ENCODE measurements at regions not wholly inside any gene's neighbourhood (a gene's known extent, or its start where the extent isn't known, plus 50 kb on each side); places are given as distances from the start of the nearest gene placed in this dataset.
A peak's percentile ranks its signal among the peaks of the same experiment; 100 is the strongest.
"Not testable (repeated sequence)": the region's sequence is repeated elsewhere in the genome, so short reads cannot be mapped to it uniquely, and the experiment has no call there.

DNA sequence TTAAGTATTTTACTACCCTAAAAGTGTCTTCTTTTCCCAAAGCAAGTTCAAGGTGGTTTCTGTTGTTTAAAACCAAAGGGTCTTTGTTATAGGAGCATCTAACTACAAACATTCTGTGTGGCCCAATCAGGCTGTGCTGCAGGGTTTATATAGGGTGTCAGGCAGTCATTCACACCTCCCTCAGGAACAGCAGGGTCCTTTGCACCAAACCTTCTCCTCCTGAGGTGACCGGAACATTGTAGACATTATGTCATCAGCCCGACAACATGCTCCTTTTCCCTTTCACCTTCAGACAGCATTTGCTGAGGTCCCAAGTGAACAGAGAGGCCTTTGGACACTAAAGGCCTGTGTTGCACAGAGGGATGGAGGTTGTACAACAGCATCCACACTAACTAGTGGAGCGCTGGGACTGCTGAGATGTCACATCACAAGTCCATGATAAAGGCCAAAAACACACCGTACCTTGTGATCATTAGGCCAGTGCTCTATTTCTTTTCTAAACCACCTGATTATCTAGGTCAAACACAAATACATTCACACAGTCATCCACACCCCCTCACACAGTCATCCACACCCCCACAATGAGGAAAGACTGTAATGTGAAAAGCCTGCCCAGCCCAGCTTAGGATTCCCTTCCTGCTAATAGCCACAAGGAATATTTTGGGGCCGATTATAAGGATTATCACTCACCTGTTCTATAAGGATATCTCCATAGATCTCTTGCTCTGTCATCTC is 123.8 kb upstream of the VLDLR start:
- DNase-seq, result no peak
- Histone ChIP-seq H3K4me1 (peaks cover 15% of the 10 kb centered on the region), H3K27ac (no peak overlapping the region), H3K27me3 (no peaks in the 10 kb centered on the region), H3K36me3 (no peaks in the 10 kb centered on the region), H3K9me3 (replicated peaks) (0 out of 2 replicates have a peak, but pooled peaks cover 3% of the 10 kb centered on the region), H3K4me3 (no peak overlapping the region)

- no peaks in the 10 kb centered on the region for H3K27me3 ChIP-seq
- no peak for DNase-seq
- H3K36me3 ChIP-seq, result no peaks in the 10 kb centered on the region
Observed at GRCh38 chr9:2502210-2502609, 119.4 kb upstream of the VLDLR start.

GRCh38 chr9:2502760-2503159 is 118.8 kb upstream of the VLDLR start:
- H3K4me1 ChIP-seq, result no peaks in the 10 kb centered on the region
- H3K27ac ChIP-seq, result no peak overlapping the region
- no peaks in the 10 kb centered on the region for H3K27me3 ChIP-seq
- no peaks in the 10 kb centered on the region for H3K36me3 ChIP-seq
- no peak overlapping the region for H3K4me3 ChIP-seq
- DNase-seq, result no peak
- H3K9me3 ChIP-seq (replicated peaks), result no peaks in the 10 kb centered on the region

More at GRCh38 chr9:2502210-2502609, 119.4 kb upstream of the VLDLR start:
- H3K27ac ChIP-seq, result no peak overlapping the region
- no peaks in the 10 kb centered on the region for H3K4me1 ChIP-seq
- H3K9me3 ChIP-seq (replicated peaks), result no peaks in the 10 kb centered on the region
- no peak overlapping the region for H3K4me3 ChIP-seq

DNA sequence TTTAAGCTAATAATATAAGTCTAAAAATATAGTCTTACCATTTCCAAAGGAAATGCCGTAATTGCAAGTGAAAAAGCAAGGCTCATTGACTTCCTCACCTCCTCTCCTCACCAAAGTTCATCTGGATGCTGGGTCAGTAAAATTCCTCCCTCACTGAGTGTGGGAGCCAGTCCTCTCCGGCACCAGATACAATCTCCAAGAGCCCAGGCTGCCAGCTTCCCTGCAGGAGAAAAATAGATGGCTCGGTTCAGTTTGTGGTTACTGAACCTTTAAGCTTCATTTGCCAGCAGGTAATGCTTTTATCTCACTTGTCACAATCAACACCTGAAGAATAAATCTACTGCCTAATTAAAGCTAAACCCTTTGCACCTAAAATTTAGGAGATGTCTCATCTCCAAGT is 115.3 kb upstream of the VLDLR start:
- no peaks in the 10 kb centered on the region for H3K27me3 ChIP-seq
- no peaks in the 10 kb centered on the region for H3K4me1 ChIP-seq
- no peak for DNase-seq
- no peak overlapping the region for H3K4me3 ChIP-seq
- no peaks in the 10 kb centered on the region for H3K9me3 ChIP-seq (replicated peaks)
- H3K36me3 ChIP-seq, result no peaks in the 10 kb centered on the region
- H3K27ac ChIP-seq, result no peak overlapping the region

DNA sequence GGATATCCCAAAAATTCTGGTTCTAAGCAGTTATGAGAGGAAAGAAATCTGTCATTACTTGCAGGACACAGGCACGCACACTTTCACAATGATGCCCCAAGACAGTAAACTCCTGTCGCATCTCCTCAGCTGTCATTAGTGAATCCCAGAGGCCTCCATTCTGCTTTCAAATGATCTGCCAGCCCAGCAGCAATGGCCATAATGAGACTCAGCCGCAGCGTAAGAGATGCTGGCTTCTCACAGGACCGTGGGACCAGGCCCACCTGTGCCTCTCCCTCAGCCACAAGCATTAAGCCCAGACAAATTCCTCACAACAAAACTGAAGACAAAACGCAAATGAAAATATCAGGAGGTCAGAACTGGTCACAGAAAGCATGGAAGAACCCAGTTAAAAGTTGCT is 98.0 kb upstream of the VLDLR start:
- Histone ChIP-seq H3K4me3 (no peak overlapping the region), H3K36me3 (no peaks in the 10 kb centered on the region), H3K27me3 (no peaks in the 10 kb centered on the region), H3K4me1 (peaks cover 24% of the 10 kb centered on the region), H3K27ac (peak overlapping the region; percentile 73), H3K9me3 (replicated peaks) (no peaks in the 10 kb centered on the region; the same call in 1 of the 2 replicates)
- DNase-seq, result peak; percentile 67 to 78

- peak; percentile 47 to 68 for DNase-seq
- Histone ChIP-seq H3K27me3 (no peaks in the 10 kb centered on the region), H3K4me1 (peaks cover 24% of the 10 kb centered on the region), H3K4me3 (no peak overlapping the region), H3K27ac (no peak overlapping the region), H3K36me3 (no peaks in the 10 kb centered on the region), H3K9me3 (replicated peaks) (no peaks in the 10 kb centered on the region; the same call in 1 of the 2 replicates)
Observed at GRCh38 chr9:2524601-2525000, 97.0 kb upstream of the VLDLR start.

- no peaks in the 10 kb centered on the region for H3K9me3 ChIP-seq (replicated peaks)
- no peaks in the 10 kb centered on the region for H3K27me3 ChIP-seq
- H3K4me1 ChIP-seq, result peaks cover 24% of the 10 kb centered on the region
- no peak overlapping the region for H3K27ac ChIP-seq
- H3K4me3 ChIP-seq, result no peak overlapping the region
- no peaks in the 10 kb centered on the region for H3K36me3 ChIP-seq
- no peak for DNase-seq
Observed at GRCh38 chr9:2525147-2525546, 96.4 kb upstream of the VLDLR start.

DNA sequence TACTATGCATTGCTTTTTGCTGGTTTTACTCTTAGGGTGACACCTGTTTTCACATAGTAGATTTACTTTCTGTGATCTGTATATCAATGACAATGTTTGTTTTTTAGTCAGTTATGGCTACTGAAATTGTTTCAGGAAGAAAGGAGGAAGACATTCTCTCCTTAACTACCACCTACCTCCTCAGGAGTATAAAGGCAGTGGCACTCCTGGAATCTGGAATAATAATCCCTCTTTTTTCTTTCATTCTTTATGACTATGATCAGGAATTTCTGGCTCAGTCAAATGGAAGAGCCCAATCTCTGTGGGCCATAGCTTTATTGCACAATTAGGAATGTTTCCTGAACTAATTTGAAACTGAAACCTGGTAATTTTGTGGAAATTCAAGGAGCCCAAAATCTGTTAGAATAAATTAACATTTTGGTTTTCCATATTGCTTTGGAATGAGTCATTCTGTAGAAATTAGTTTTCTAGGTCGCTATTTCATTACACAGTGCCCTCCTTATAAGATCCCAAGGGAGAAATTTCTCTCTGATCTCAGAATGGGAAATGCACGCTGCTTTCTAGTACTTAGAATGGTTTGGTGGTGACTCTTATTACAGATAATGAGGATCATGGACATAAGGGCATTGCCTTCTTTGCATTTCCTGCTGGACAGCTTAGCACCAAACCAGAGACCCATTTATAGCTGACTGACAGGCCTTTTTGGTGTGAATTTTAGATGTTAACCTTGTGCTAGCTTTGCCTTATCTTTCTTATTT is 95.3 kb upstream of the VLDLR start:
- Histone ChIP-seq H3K4me3 (no peak overlapping the region), H3K27me3 (no peaks in the 10 kb centered on the region), H3K4me1 (peaks cover 24% of the 10 kb centered on the region), H3K36me3 (no peaks in the 10 kb centered on the region), H3K9me3 (replicated peaks) (no peaks in the 10 kb centered on the region), H3K27ac (no peak overlapping the region)
- peak in 1 of 2 experiments; percentile 16 for DNase-seq

DNA sequence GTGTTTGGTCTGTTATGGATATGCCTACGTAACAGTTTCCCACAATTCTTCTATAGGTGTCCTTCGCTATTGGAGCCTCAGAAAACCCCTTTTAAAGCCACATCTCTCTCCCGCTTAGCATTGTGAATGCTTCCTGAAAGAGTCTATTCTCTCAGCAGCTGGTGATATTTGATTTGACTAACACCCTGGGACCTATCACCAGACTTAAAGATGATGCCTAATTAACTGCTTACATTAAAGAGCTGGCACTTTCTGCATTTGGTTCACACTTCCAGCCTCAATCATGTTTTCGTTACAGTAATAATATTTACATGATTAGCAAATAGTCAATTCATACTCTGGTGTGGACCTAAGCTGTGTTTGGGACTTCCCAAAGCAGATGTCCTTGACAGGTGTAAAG is 90.1 kb upstream of the VLDLR start:
- Histone ChIP-seq H3K9me3 (replicated peaks) (no peaks in the 10 kb centered on the region), H3K27me3 (no peaks in the 10 kb centered on the region), H3K4me1 (peaks cover 5% of the 10 kb centered on the region), H3K27ac (no peak overlapping the region), H3K4me3 (no peak overlapping the region), H3K36me3 (no peaks in the 10 kb centered on the region)
- DNase-seq, result no peak

DNA sequence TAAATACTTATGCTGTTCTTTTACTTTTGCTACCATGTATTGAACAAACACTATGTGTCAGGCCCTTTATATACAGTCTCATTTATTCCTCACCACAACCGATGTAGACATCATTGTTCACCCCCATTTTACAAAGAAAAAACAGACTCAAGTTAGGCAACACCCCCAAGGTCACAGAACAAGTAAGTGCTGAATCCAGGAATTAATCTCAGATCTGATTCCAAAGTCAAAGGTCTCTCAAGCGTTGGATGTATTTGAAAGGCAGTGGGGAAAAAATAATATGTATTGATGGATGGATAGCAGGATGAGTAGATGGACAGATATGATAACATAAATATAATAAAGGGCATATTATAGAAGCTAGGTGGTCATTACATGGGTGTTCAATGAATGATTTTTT is 85.1 kb upstream of the VLDLR start:
- Histone ChIP-seq H3K27me3 (no peaks in the 10 kb centered on the region), H3K4me1 (no peaks in the 10 kb centered on the region), H3K27ac (no peak overlapping the region), H3K36me3 (no peaks in the 10 kb centered on the region), H3K9me3 (replicated peaks) (no peaks in the 10 kb centered on the region), H3K4me3 (no peak overlapping the region)
- no peak for DNase-seq

GRCh38 chr9:2545881-2546490 is 75.6 kb upstream of the VLDLR start:
- Histone ChIP-seq H3K9me3 (replicated peaks) (0 out of 2 replicates have a peak, but pooled peaks cover 6% of the 10 kb centered on the region), H3K4me3 (no peak overlapping the region), H3K36me3 (no peaks in the 10 kb centered on the region), H3K4me1 (no peaks in the 10 kb centered on the region), H3K27ac (no peak overlapping the region), H3K27me3 (no peaks in the 10 kb centered on the region)
- peak in 1 of 2 experiments; percentile 18 for DNase-seq

DNA sequence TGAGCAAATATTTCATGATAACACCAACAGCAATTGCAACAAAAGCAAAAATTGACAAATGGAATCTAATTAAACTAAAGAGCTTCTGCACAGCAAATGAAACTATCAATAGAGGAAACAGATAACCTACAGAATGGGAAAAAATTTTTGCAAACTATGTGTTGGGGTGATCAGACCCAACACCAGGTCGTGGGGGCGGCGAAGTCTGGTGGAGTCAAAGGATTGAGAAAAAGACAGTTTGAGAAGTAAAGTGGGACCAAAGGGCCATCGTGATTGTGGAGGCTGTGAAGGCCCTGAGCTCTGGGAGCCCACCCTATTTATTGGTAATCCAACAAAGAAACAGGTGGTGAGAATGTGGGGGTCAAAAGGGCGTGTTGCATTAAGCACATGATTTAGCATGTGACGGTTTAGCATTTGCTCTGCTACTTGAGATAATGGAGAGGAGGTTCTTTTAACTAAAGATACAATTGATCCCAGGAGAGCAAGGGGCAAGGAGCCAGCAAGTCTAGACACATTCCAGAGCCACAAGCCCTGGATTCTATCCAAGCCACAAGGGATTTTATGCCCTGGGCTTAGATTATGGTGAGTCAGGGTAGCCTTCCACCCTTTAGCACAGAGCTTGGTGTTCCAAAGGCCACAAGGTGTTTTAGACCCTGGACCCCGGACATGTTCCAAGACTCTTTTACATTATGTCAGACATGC is 65.5 kb upstream of the VLDLR start:
- Histone ChIP-seq H3K4me1 (peaks cover 17% of the 10 kb centered on the region), H3K27ac (peak overlapping the region; percentile 18)
- not testable (repeated sequence) for H3K27me3 ChIP-seq; H3K9me3 ChIP-seq (replicated peaks); H3K4me3 ChIP-seq; H3K36me3 ChIP-seq
- peak; percentile 77 to 78 for DNase-seq

DNA sequence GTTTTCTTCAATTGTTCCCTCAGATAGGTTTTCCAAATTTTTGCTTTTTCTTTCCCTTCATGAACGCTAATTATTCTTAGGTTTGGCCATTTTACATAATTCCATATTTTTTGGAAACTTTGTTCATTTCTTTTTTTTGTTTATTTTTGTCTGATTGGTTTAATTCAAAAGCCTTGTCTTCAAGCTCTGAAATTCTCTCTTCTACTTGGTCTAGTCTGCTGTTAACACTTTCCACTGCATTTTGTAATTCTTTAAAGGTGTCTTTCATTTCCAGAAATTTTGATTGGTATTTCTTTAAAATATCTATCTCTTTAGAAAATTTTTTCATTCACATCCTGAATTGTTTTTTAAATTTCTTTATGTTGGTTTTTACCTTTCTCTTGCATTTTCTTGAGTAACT is 63.9 kb upstream of the VLDLR start:
- peaks cover 17% of the 10 kb centered on the region for H3K4me1 ChIP-seq
- no peaks in the 10 kb centered on the region for H3K27me3 ChIP-seq
- H3K9me3 ChIP-seq (replicated peaks), result peaks cover 5% of the 10 kb centered on the region; the same call in 1 of the 2 replicates
- no peak overlapping the region for H3K27ac ChIP-seq
- no peak for DNase-seq
- no peak overlapping the region for H3K4me3 ChIP-seq
- H3K36me3 ChIP-seq, result no peaks in the 10 kb centered on the region

DNA sequence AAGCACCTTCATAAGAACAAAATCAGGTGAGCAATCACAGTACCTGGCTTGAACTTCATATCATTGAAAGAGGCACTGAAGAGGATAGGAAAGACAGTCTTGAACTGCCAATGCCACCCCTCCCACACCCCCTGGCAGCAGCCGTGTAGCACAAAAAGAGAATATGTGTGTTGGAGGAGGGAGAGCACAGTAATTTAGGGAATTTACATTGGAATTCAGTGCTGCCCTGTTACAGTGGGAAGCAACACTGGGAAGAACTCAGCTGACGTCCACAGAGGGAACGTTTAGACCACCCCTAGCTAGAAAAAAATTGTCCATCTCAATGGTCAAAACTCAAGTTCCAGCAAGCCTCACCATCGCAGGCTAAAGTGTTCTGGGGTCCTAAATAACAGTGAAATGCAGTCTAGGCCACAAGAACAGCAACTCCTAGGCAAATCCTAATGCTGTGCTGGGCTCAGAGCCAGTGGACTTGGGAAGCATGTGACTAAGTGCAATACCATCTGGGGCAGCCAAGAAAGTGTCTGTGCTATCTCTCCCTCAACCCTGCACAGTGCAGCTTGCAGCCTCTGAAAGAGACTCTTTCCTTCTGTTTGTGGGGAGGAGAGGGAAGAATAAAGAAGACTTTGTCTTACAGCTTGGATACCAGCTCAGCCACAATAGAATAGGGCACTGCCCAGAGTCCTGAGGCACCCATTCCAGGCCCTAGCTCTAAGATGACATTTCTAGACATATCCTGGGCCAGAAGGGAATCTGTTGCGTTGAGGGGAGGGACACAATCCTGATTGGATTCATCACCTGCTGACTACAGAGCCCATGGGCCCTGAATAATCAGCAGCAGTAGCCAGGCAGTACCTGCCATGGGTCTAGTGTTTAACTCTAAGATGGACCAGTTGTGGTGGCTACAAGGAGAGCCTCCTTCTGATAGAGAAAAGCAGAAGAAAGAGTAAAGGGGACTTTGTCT is 62.1 kb upstream of the VLDLR start:
- peak; percentile 74 to 76 for DNase-seq
- Histone ChIP-seq H3K4me3 (no peak overlapping the region), H3K27ac (peak overlapping the region; percentile 60)

More for the DNA sequence above, 62.1 kb upstream of the VLDLR start:
- peaks cover 17% of the 10 kb centered on the region for H3K4me1 ChIP-seq
- peaks cover 5% of the 10 kb centered on the region; the same call in 1 of the 2 replicates for H3K9me3 ChIP-seq (replicated peaks)
- H3K36me3 ChIP-seq, result no peaks in the 10 kb centered on the region
- H3K27me3 ChIP-seq, result no peaks in the 10 kb centered on the region
